Adrenal gland (tissue), 9 donors: ENCODE measurements at regions not wholly inside any gene's neighbourhood (a gene's known extent, or its start where the extent isn't known, plus 50 kb on each side); places are given as distances from the start of the nearest gene placed in this dataset.

Experiments used
- DNase-seq, 7 donors: peaks; one replicate each; pipeline ENCODE4 v3.0.0-alpha.2; 2019 to 2020
- H3K27ac ChIP-seq, 5 donors: fragments of 200-600 bp; sonication (generic) in 4 of 5; 1 replicate in 3 of 5; 2 replicates in 2 of 5; pipeline versions ENCODE4 v1.5.1 to v1.8.0; 2016 to 2020; ENCODE audit warnings: mild to moderate bottlenecking in 1 of 5
- H3K27me3 ChIP-seq: fragments of 200-600 bp; 2 replicates; pipeline ENCODE4 v1.8.0; 2021
- H3K36me3 ChIP-seq, 2 donors: fragments of 200-600 bp; replicated peaks in 1 of 2; 1 replicate in 1 of 2; 2 replicates in 1 of 2; pipeline versions ENCODE4 v1.5.1 to v1.8.0; 2018 to 2022
- H3K4me1 ChIP-seq, 2 donors: fragments of 200-600 bp; replicated peaks in 1 of 2; 1 replicate in 1 of 2; 2 replicates in 1 of 2; pipeline versions ENCODE4 v1.5.1 to v1.8.0; 2018 to 2021
- H3K4me3 ChIP-seq, 4 donors: fragments of 200-600 bp; sonication (generic) in 3 of 4; one replicate each; pipeline ENCODE4 v1.5.1; 2016 to 2018
- H3K9me3 ChIP-seq, 3 donors: fragments of 200-600 bp; sonication (generic) in 1 of 3; replicated peaks in 1 of 3; 1 replicate in 2 of 3; 2 replicates in 1 of 3; pipeline versions ENCODE4 v1.5.1 to v1.8.0; 2016 to 2021
- CTCF ChIP-seq, 6 experiments: fragments of 450-650 bp in 4 of 6; fragments of 200-600 bp in 2 of 6; sonication (generic) in 1 of 6; IDR thresholded peaks; 1 replicate in 5 of 6; 2 replicates in 1 of 6; pipeline versions ENCODE4 v1.5.1 to v1.8.0; 2016 to 2021; ENCODE audit warnings: antibody characterized with exemption in 6 of 6, mild to moderate bottlenecking in 2 of 6, moderate library complexity in 1 of 6
- POLR2A ChIP-seq, 2 donors: fragments of 450-650 bp; IDR thresholded peaks; one replicate each; pipeline ENCODE4 v1.6.1; 2017; ENCODE audit warnings: antibody characterized with exemption in 2 of 2, mild to moderate bottlenecking in 2 of 2, moderate library complexity in 1 of 2
- WGBS, 4 donors: extraction: QIAGEN DNeasy Blood & Tissue Kit in 2 of 4; methylation state at CpG; one replicate each; pipeline versions ENCODE4 v1.1.5 to v1.1.7; 2013 to 2017; 5-methylcytosine and 5-hydroxymethylcytosine counted together
- intact Hi-C, 2 donors: fragments of 100-400 bp; cut with DNase I; formaldehyde crosslinking; loops; one replicate each; pipeline versions ENCODE4 v1.14.1 to v1.15.0; 2022 to 2023
- donor health status: healthy with polysubstance abuse.
- donor health status: Bipolar disorder and iron deficiency.
- donor health status: DM: yes; HTN: yes; CAD: no.
- donor health status: DM: no; HTN: no; CAD: no.
- donor health status: DM: no; HTN: no; CAD: no.

GRCh38 chr2:22950431-22950830 is 434.5 kb upstream of the KLHL29 start:
- Histone ChIP-seq H3K4me3 (no peak overlapping the region), H3K4me1 (no peaks in the 10 kb centered on the region), H3K27me3 (no peaks in the 10 kb centered on the region), H3K27ac (no peak overlapping the region), H3K9me3 (no peaks in the 10 kb centered on the region), H3K36me3 (no peaks in the 10 kb centered on the region)
- no peak for TF ChIP-seq POLR2A (IDR thresholded peaks at IDR 0.05)
- no peak for TF ChIP-seq CTCF (IDR thresholded peaks at IDR 0.05)
- WGBS, 4 donors = 37 to 55% (median 40%) methylated on average over 2 of the region's 2 CpGs
- intact Hi-C loops = no loop called here
- DNase-seq = no peak

DNA sequence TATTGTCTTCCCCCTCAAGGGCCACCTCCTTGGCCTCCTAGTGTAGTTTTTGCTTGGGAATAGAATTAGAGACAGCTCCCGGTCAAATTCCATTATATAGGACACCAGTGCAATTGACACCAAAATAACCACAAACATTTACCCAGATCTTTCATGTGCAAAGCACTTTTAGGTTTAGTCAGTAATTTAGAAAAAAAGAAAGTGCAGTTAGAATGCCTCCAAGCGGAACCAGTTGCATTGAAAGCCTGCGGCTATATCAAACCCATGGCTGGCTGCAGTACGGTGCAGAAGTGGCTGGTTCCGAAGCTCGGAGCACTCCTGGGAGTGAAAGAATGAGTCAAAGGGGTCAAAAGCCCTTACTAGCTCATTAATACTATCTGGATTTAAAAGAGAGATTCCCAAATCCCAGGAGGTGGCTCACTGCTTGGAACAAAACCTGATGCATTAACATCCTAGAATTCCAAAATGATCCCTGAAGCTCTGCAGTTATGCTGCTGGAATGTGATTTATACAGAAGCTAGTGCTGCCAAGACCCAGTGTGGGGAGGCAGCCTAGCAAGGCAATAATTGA is 432.2 kb upstream of the KLHL29 start:
- intact Hi-C loops = no loop called here
- no peak overlapping the region for H3K27ac ChIP-seq
- H3K4me1 ChIP-seq = no peaks in the 10 kb centered on the region
- no peak for DNase-seq
- H3K9me3 ChIP-seq = no peaks in the 10 kb centered on the region
- no peak overlapping the region for H3K4me3 ChIP-seq
- TF ChIP-seq POLR2A (IDR thresholded peaks at IDR 0.05) (no peak), CTCF (IDR thresholded peaks at IDR 0.05) (no peak)
- no peaks in the 10 kb centered on the region for H3K27me3 ChIP-seq
- WGBS, 4 donors = 77 to 86% (median 80%) methylated on average over 6 of the region's 6 CpGs
- no peaks in the 10 kb centered on the region for H3K36me3 ChIP-seq

GRCh38 chr2:22957446-22957845 is 427.5 kb upstream of the KLHL29 start:
- Histone ChIP-seq H3K27ac (no peak overlapping the region), H3K36me3 (no peaks in the 10 kb centered on the region), H3K4me1 (no peaks in the 10 kb centered on the region), H3K9me3 (no peaks in the 10 kb centered on the region), H3K4me3 (no peak overlapping the region), H3K27me3 (no peaks in the 10 kb centered on the region)
- intact Hi-C loops = no loop called here
- TF ChIP-seq POLR2A (IDR thresholded peaks at IDR 0.05) (no peak), CTCF (IDR thresholded peaks at IDR 0.05) (no peak)
- DNase-seq = no peak
- WGBS, 4 donors = 83 to 92% (median 87%) methylated on average over 5 of the region's 5 CpGs

- TF ChIP-seq POLR2A (IDR thresholded peaks at IDR 0.05) (no peak), CTCF (IDR thresholded peaks at IDR 0.05) (no peak)
- no peak overlapping the region for H3K4me3 ChIP-seq
- no peak for DNase-seq
- WGBS, 4 donors = 70 to 73% (median 71%) methylated on average over 4 of the region's 4 CpGs
- intact Hi-C loops = no loop called here
- no peak overlapping the region for H3K27ac ChIP-seq
- H3K4me1 ChIP-seq = no peaks in the 10 kb centered on the region
- H3K9me3 ChIP-seq = no peaks in the 10 kb centered on the region
- no peaks in the 10 kb centered on the region for H3K27me3 ChIP-seq
- H3K36me3 ChIP-seq = no peaks in the 10 kb centered on the region
These were observed 426.7 kb upstream of the KLHL29 start for GRCh38 chr2:22958308-22958707.
